IMR-90 (cell line): ENCODE measurements at regions not wholly inside any gene's neighbourhood (a gene's known extent, or its start where the extent isn't known, plus 50 kb on each side); places are given as distances from the start of the nearest gene placed in this dataset.

Experiments used
- ATAC-seq: fragments of 200-7000 bp; cut with Tn5 transposase; 2 replicates; pipeline ENCODE4 v1.9.1; 2020; ENCODE audit warnings: low read depth, mild to moderate bottlenecking, moderate library complexity
- BruUV-seq: library from RNA; stranded (reverse); fragments of 400-500 nt; replicated peaks from 2 replicates; lab custom pipeline; 2021; lab: Mats Ljungman, UMichigan
- CTCF ChIA-PET: fragments of 300-600 bp; formaldehyde crosslinking; extraction: SDS; loops from one replicate; lab custom pipeline; 2021; ENCODE audit warnings: antibody characterized with exemption; lab: Yijun Ruan, JAX
- POLR2A ChIA-PET: fragments of 300-600 bp; sonication (Branson Sonifier 250); formaldehyde crosslinking; loops from one replicate; lab custom pipeline; 2022; ENCODE audit warnings: antibody characterized with exemption; ENCODE audit not compliant: unreplicated experiment; lab: Charles Lee
- DNase-seq: peaks from one replicate; pipeline ENCODE4 v3.0.0; 2013
- H2AFZ ChIP-seq: replicated peaks from 2 replicates; pipeline ENCODE3; 2013; ENCODE audit warnings: low read length, mild to moderate bottlenecking; ENCODE audit not compliant: poor library complexity
- H2AK5ac ChIP-seq: 2 replicates; pipeline ENCODE4 v1.6.1; 2013; ENCODE audit warnings: low read depth, low read length, inconsistent platforms
- H2AK9ac ChIP-seq: replicated peaks from 2 replicates; pipeline ENCODE3; 2013; ENCODE audit warnings: mild to moderate bottlenecking, low read depth, low read length, moderate library complexity; ENCODE audit not compliant: poor library complexity
- H2BK120ac ChIP-seq: 2 replicates; pipeline ENCODE4 v1.6.1; 2013; ENCODE audit warnings: low read depth, low read length, inconsistent platforms
- H2BK15ac ChIP-seq: 3 replicates; pipeline ENCODE4 v1.6.1; 2013; ENCODE audit warnings: low read depth, low read length, inconsistent platforms
- H2BK20ac ChIP-seq: 2 replicates; pipeline ENCODE4 v1.6.1; 2013; ENCODE audit warnings: low read depth, mild to moderate bottlenecking, inconsistent platforms, low read length, moderate library complexity
- H2BK5ac ChIP-seq: 2 replicates; pipeline ENCODE4 v1.6.1; 2013; ENCODE audit warnings: mild to moderate bottlenecking, low read depth, low read length, inconsistent platforms; ENCODE audit not compliant: poor library complexity, severe bottlenecking
- H3K14ac ChIP-seq: replicated peaks from 2 replicates; pipeline ENCODE4 v1.6.1; 2013; ENCODE audit warnings: low read depth, low read length, inconsistent platforms
- H3K18ac ChIP-seq: 2 replicates; pipeline ENCODE4 v1.6.1; 2013; ENCODE audit warnings: low read depth, low read length, control low read depth
- H3K23ac ChIP-seq: 2 replicates; pipeline ENCODE4 v1.6.1; 2013; ENCODE audit warnings: low read depth, low read length, inconsistent platforms
- H3K27ac ChIP-seq: 2 replicates; pipeline ENCODE4 v1.5.1; 2013; ENCODE audit warnings: mild to moderate bottlenecking, control low read depth, low read length; ENCODE audit not compliant: insufficient read depth
- H3K27me3 ChIP-seq: 2 replicates; pipeline ENCODE4 v1.6.1; 2013; ENCODE audit warnings: low read length; ENCODE audit not compliant: control insufficient read depth, insufficient read depth
- H3K36me3 ChIP-seq: 2 replicates; pipeline ENCODE4 v1.6.1; 2013; ENCODE audit warnings: low read length, mixed read lengths; ENCODE audit not compliant: control insufficient read depth, insufficient read depth
- H3K4ac ChIP-seq: 2 replicates; pipeline ENCODE4 v1.6.1; 2013; ENCODE audit warnings: low read depth, low read length, inconsistent platforms
- H3K4me1 ChIP-seq: 2 replicates; pipeline ENCODE4 v1.6.1; 2013; ENCODE audit warnings: low read length, mixed read lengths; ENCODE audit not compliant: control insufficient read depth, insufficient read depth
- H3K4me2 ChIP-seq: 2 replicates; pipeline ENCODE4 v1.6.1; 2013; ENCODE audit warnings: low read depth, mild to moderate bottlenecking, control low read depth, low read length, moderate library complexity
- H3K4me3 ChIP-seq: 2 replicates; pipeline ENCODE4 v1.5.1; 2013; ENCODE audit warnings: low read depth, mild to moderate bottlenecking, control low read depth, low read length, moderate library complexity; ENCODE audit not compliant: insufficient read depth
- H3K56ac ChIP-seq: 2 replicates; pipeline ENCODE4 v1.6.1; 2013; ENCODE audit warnings: low read length, inconsistent platforms; ENCODE audit not compliant: insufficient read depth; ENCODE audit errors: extremely low read depth
- H3K79me1 ChIP-seq, 2 experiments: 2 replicates each; pipeline ENCODE4 v1.6.1; 2013; ENCODE audit warnings: low read length in 2 of 2, inconsistent platforms in 1 of 2, low read depth in 1 of 2
- H3K9ac ChIP-seq: 2 replicates; pipeline ENCODE4 v1.6.1; 2013; ENCODE audit warnings: low read depth, low read length, control low read depth
- H3K9me1 ChIP-seq: 2 replicates; pipeline ENCODE4 v1.6.1; 2013; ENCODE audit warnings: low read length, inconsistent platforms; ENCODE audit not compliant: insufficient read depth
- H3K9me3 ChIP-seq: 2 replicates; pipeline ENCODE4 v1.6.1; 2013; ENCODE audit warnings: low read length; ENCODE audit not compliant: control insufficient read depth, insufficient read depth
- H4K20me1 ChIP-seq: 2 replicates; pipeline ENCODE4 v1.6.1; 2013; ENCODE audit warnings: low read length, inconsistent platforms; ENCODE audit not compliant: insufficient read depth
- H4K5ac ChIP-seq: 2 replicates; pipeline ENCODE4 v1.6.1; 2013; ENCODE audit warnings: mild to moderate bottlenecking, low read depth, low read length, control low read depth
- H4K8ac ChIP-seq, 2 experiments: 2 replicates each; pipeline ENCODE4 v1.6.1; 2013; ENCODE audit warnings: low read depth in 2 of 2, low read length in 2 of 2, control low read depth in 1 of 2, inconsistent platforms in 1 of 2
- H4K91ac ChIP-seq: 2 replicates; pipeline ENCODE4 v1.6.1; 2013; ENCODE audit warnings: low read depth, low read length, inconsistent platforms; ENCODE audit not compliant: insufficient read depth
- BHLHE40 ChIP-seq: fragments of 150-350 bp; IDR thresholded peaks from 2 replicates; pipeline ENCODE4 v1.6.1; 2016; ENCODE audit warnings: mild to moderate bottlenecking, low read depth, low read length
- CEBPB ChIP-seq: IDR thresholded peaks from 2 replicates; pipeline ENCODE4 v1.6.1; 2012; ENCODE audit warnings: low read depth, low read length, improper control_type of control experiment
- CHD1 ChIP-seq: IDR thresholded peaks from 2 replicates; pipeline ENCODE4 v1.6.1; 2012; ENCODE audit warnings: low read depth, low read length, improper control_type of control experiment
- CTCF ChIP-seq: conservative IDR thresholded peaks from 2 replicates; pipeline ENCODE4 v1.5.1; 2012; ENCODE audit warnings: mild to moderate bottlenecking, low read depth, low read length, improper control_type of control experiment
- ELK1 ChIP-seq: fragments of 150-350 bp; IDR thresholded peaks from 2 replicates; pipeline ENCODE4 v1.6.1; 2016; ENCODE audit warnings: low read depth, mild to moderate bottlenecking, low read length, moderate library complexity, borderline replicate concordance
- FOS ChIP-seq: fragments of 150-350 bp; IDR thresholded peaks from 2 replicates; pipeline ENCODE4 v1.6.1; 2016; ENCODE audit warnings: low read depth, low read length
- MAFK ChIP-seq: IDR thresholded peaks from 2 replicates; pipeline ENCODE4 v1.6.1; 2012; ENCODE audit warnings: low read depth, low read length, improper control_type of control experiment
- MAZ ChIP-seq: IDR thresholded peaks from 2 replicates; pipeline ENCODE4 v1.6.1; 2012; ENCODE audit warnings: low read depth, mild to moderate bottlenecking, low read length, improper control_type of control experiment, moderate library complexity, borderline replicate concordance
- MXI1 ChIP-seq: IDR thresholded peaks from 2 replicates; pipeline ENCODE4 v1.6.1; 2012; ENCODE audit warnings: low read depth, mild to moderate bottlenecking, low read length, moderate library complexity, borderline replicate concordance
- NFE2L2 ChIP-seq: fragments of 150-350 bp; IDR thresholded peaks from 2 replicates; pipeline ENCODE4 v1.6.1; 2016; ENCODE audit warnings: low read depth, mild to moderate bottlenecking, low read length
- POLR2A ChIP-seq: IDR thresholded peaks from 2 replicates; pipeline ENCODE4 v1.6.1; 2012; ENCODE audit warnings: mild to moderate bottlenecking, low read depth, low read length
- RAD21 ChIP-seq: IDR thresholded peaks from 2 replicates; pipeline ENCODE4 v1.6.1; 2012; ENCODE audit warnings: low read length, improper control_type of control experiment
- RCOR1 ChIP-seq: IDR thresholded peaks from 2 replicates; pipeline ENCODE4 v1.6.1; 2012; ENCODE audit warnings: mild to moderate bottlenecking, low read length, improper control_type of control experiment; ENCODE audit not compliant: insufficient replicate concordance
- RFX5 ChIP-seq: IDR thresholded peaks from 2 replicates; pipeline ENCODE4 v1.8.0; 2012; ENCODE audit warnings: low read depth, mild to moderate bottlenecking, low read length, moderate library complexity
- SMC3 ChIP-seq: fragments of 150-350 bp; IDR thresholded peaks from 2 replicates; pipeline ENCODE4 v1.6.1; 2016; ENCODE audit warnings: low read depth, mild to moderate bottlenecking, antibody characterized with exemption, low read length, moderate library complexity
- WGBS, 2 experiments: methylation state at CpG; one replicate each; pipeline versions ENCODE4 v1.1.5 to v1.1.7; 2013; ENCODE audit warnings: missing lambda C conversion rate in 2 of 2; ENCODE audit not compliant: insufficient read length in 1 of 2; ENCODE audit errors: extremely low coverage in 2 of 2; 5-methylcytosine and 5-hydroxymethylcytosine counted together
- dilution Hi-C: fragments of 300-500 bp; cut with HindIII; formaldehyde crosslinking; loops from one replicate; pipeline ENCODE4 v1.14.3; 2018; ENCODE audit warnings: low sequenced_read_pairs; ENCODE audit not compliant: unreplicated experiment
- in situ Hi-C: fragments of 300-500 bp; cut with MboI; formaldehyde crosslinking; loops from 3 replicates; pipeline ENCODE4 v1.14.3; 2019; ENCODE audit warnings: low sequenced_read_pairs, inconsistent platforms, mixed read lengths
- intact Hi-C: fragments of 100-400 bp; cut with micrococcal nuclease; formaldehyde crosslinking; loops from 2 replicates; pipeline ENCODE4 v1.10.0; 2022
- TF ChIP-seq, protein P1 (sequence below): fragments of 150-350 bp; IDR thresholded peaks from 2 replicates; pipeline ENCODE4 v1.6.1; 2017; ENCODE audit warnings: mild to moderate bottlenecking, antibody characterized with exemption, low read length, low read depth

GRCh38 chr18:70536370-70537062, 247.7 kb downstream of the SOCS6 start:
- Histone ChIP-seq H3K4me1 (no peaks in the 10 kb centered on the region), H2BK15ac (no peak overlapping the region), H3K9ac (no peak overlapping the region), H4K20me1 (no peaks in the 10 kb centered on the region), H3K23ac (no peak overlapping the region), H3K18ac (no peak overlapping the region), H2AK9ac (no peak overlapping the region), H3K4ac (no peak overlapping the region), H3K79me1 (no peaks in the 10 kb centered on the region), H3K9me3 (no peaks in the 10 kb centered on the region), H3K27me3 (no peaks in the 10 kb centered on the region), H2AFZ (no peak overlapping the region), H3K14ac (no peak overlapping the region), H3K27ac (no peak overlapping the region), H4K5ac (no peak overlapping the region), H2BK20ac (no peak overlapping the region), H2BK5ac (no peak overlapping the region), H3K56ac (no peak overlapping the region), H3K4me3 (no peak overlapping the region), H3K4me2 (no peak overlapping the region), H2AK5ac (no peak overlapping the region), H3K9me1 (no peaks in the 10 kb centered on the region), H4K91ac (no peak overlapping the region), H4K8ac (no peak overlapping the region), H3K36me3 (no peaks in the 10 kb centered on the region), H2BK120ac (no peak overlapping the region)
- in situ Hi-C loops = no loop called here
- TF ChIP-seq MAZ = no peak
- no peak for TF ChIP-seq CTCF
- no peak for TF ChIP-seq CEBPB
- TF ChIP-seq RCOR1 = no peak
- no peak for TF ChIP-seq NFE2L2
- TF ChIP-seq BHLHE40 = no peak
- TF ChIP-seq MXI1 = no peak
- no peak for TF ChIP-seq RFX5
- TF ChIP-seq FOS = no peak
- no peak for TF ChIP-seq MAFK
- TF ChIP-seq RAD21 = no peak
- no peak for TF ChIP-seq CHD1
- TF ChIP-seq SMC3 = no peak
- no peak for TF ChIP-seq ELK1
- TF ChIP-seq, protein P1, sequence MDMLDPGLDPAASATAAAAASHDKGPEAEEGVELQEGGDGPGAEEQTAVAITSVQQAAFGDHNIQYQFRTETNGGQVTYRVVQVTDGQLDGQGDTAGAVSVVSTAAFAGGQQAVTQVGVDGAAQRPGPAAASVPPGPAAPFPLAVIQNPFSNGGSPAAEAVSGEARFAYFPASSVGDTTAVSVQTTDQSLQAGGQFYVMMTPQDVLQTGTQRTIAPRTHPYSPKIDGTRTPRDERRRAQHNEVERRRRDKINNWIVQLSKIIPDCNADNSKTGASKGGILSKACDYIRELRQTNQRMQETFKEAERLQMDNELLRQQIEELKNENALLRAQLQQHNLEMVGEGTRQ = no peak
- TF ChIP-seq POLR2A = no peak
- dilution Hi-C loops = no loop called here
- intact Hi-C loops = no loop called here
- ATAC-seq (no peak), DNase-seq (no peak)
- no TSS peak for BruUV-seq
- CTCF ChIA-PET = interaction anchor here (1.0 kb wide), 1 partner anchor 45 kb away, joined by 3 read pairs; no protein-coding TSS in a partner anchor
- POLR2A ChIA-PET = no interaction called here
- WGBS, 2 experiments = no CpG with 5 or more reads among the region's 6 CpGs
